ENCODE measurements at regions not wholly inside any gene's neighbourhood (a gene's known extent, or its start where the extent isn't known, plus 50 kb on each side); places are given as distances from the start of the nearest gene placed in this dataset.

DNA sequence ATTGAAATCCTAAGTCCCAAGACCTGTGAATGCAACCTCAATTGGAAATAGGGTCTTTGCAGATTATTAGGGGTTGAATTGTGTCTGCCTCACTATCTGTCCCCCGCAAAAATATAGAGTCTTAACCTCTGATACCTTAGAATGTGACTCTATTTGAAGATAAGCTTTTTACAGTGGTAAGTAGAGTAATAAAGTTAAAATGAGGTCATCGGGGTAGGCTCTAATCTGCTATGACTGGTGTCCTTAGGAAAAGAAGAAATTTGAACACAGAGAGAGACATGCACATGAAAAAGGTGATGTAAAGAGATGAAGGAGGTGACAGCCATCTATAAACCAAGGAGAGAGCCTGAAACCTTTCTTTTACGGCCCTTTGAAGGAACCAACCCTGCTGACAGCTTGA, 287.1 kb upstream of the ADRA1B start:
- H3K36me3 ChIP-seq: no peaks in the 10 kb centered on the region
- H3K27me3 ChIP-seq: no peaks in the 10 kb centered on the region
- H3K4me1 ChIP-seq: no peaks in the 10 kb centered on the region
- 69 to 83% methylated on average over 3 of the region's 3 CpGs for WGBS, 2 donors (ENCODE audit: low coverage in 1 of 2)
- H3K27ac ChIP-seq: no peak overlapping the region
- no peak for TF ChIP-seq POLR2A (IDR thresholded peaks at IDR 0.05)
- TF ChIP-seq POLR2AphosphoS5 (IDR thresholded peaks at IDR 0.05): no peak
- no peak for TF ChIP-seq CTCF (IDR thresholded peaks at IDR 0.05)
- TF ChIP-seq EP300 (IDR thresholded peaks at IDR 0.05): no peak
- no peak overlapping the region for H3K4me3 ChIP-seq
- no peak for ATAC-seq
- H3K9me3 ChIP-seq: no peaks in the 10 kb centered on the region

- Histone ChIP-seq H3K27me3 (no peaks in the 10 kb centered on the region), H3K27ac (no peak overlapping the region), H3K36me3 (no peaks in the 10 kb centered on the region), H3K4me3 (no peak overlapping the region), H3K4me1 (no peaks in the 10 kb centered on the region), H3K9me3 (no peaks in the 10 kb centered on the region)
- no peak for ATAC-seq
- 74 to 80% methylated on average over 2 of the region's 2 CpGs for WGBS, 2 donors (ENCODE audit: low coverage in 1 of 2)
- TF ChIP-seq CTCF (IDR thresholded peaks at IDR 0.05): no peak
- TF ChIP-seq POLR2A (IDR thresholded peaks at IDR 0.05): no peak
- no peak for TF ChIP-seq POLR2AphosphoS5 (IDR thresholded peaks at IDR 0.05)
- no peak for TF ChIP-seq EP300 (IDR thresholded peaks at IDR 0.05)
These were observed 285.7 kb upstream of the ADRA1B start for GRCh38 chr5:159630545-159630944.

DNA sequence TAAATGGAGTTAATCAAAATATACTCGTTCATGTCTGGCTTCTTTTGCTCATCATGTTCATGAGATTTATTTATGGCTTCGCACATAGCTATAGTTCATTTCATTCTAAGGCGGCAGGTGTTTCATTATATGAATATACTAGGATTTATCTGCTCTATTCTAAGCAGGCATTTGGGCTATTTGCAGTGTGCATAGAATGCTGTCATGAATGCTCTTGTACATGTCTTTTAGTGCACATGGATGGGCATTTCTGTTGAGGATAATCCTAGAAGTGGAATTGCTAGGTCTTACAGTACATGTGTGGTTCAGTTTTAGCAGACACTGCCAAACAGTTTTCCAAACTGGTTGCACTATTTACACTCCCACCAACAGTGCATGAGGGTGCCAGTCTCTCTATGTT, 285.3 kb upstream of the ADRA1B start:
- ATAC-seq: no peak
- no peaks in the 10 kb centered on the region for H3K9me3 ChIP-seq
- WGBS, 2 donors (ENCODE audit: low coverage in 1 of 2): 69 to 73% methylated on average over 3 of the region's 3 CpGs
- H3K4me3 ChIP-seq: no peak overlapping the region
- TF ChIP-seq CTCF (IDR thresholded peaks at IDR 0.05): no peak
- TF ChIP-seq POLR2A (IDR thresholded peaks at IDR 0.05): no peak
- no peak for TF ChIP-seq EP300 (IDR thresholded peaks at IDR 0.05)
- no peak for TF ChIP-seq POLR2AphosphoS5 (IDR thresholded peaks at IDR 0.05)
- no peaks in the 10 kb centered on the region for H3K27me3 ChIP-seq
- no peaks in the 10 kb centered on the region for H3K4me1 ChIP-seq
- no peaks in the 10 kb centered on the region for H3K36me3 ChIP-seq
- H3K27ac ChIP-seq: no peak overlapping the region

DNA sequence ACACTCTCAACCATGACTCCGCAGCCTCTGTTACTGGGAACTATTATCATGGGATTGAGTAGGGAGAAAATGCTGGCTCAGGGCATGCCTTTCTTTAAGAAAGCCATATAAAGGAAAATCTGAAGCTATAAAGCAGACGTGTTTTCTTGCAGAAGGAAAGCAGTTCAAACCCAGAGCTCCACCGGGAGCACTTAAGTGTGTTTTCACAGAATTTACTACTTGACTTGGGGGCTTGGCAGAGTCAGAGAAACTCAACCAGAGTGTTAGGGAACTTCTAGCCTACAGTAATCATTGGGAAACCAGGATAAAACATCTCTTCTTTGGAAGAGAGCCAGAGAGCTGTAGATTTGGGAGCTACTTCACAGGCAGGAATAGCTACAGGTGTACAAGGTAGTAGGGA, 283.4 kb upstream of the ADRA1B start:
- 54 to 60% methylated on average over 1 to 3 of the region's 3 CpGs for WGBS, 2 donors (ENCODE audit: low coverage in 1 of 2)
- no peak overlapping the region for H3K27ac ChIP-seq

GRCh38 chr5:159638481-159638880, 277.8 kb upstream of the ADRA1B start:
- TF ChIP-seq CTCF (IDR thresholded peaks at IDR 0.05): no peak
- no peak for TF ChIP-seq EP300 (IDR thresholded peaks at IDR 0.05)
- no peak for TF ChIP-seq POLR2A (IDR thresholded peaks at IDR 0.05)
- no peak for TF ChIP-seq POLR2AphosphoS5 (IDR thresholded peaks at IDR 0.05)
- no peaks in the 10 kb centered on the region for H3K4me1 ChIP-seq
- no peak overlapping the region for H3K4me3 ChIP-seq
- H3K27ac ChIP-seq: no peak overlapping the region
- no peaks in the 10 kb centered on the region for H3K27me3 ChIP-seq
- no peak for ATAC-seq
- H3K9me3 ChIP-seq: no peaks in the 10 kb centered on the region
- no peaks in the 10 kb centered on the region for H3K36me3 ChIP-seq

More for the DNA sequence above, 283.4 kb upstream of the ADRA1B start:
- H3K9me3 ChIP-seq: no peaks in the 10 kb centered on the region
- H3K4me3 ChIP-seq: no peak overlapping the region
- TF ChIP-seq POLR2AphosphoS5 (IDR thresholded peaks at IDR 0.05): no peak
- no peak for TF ChIP-seq EP300 (IDR thresholded peaks at IDR 0.05)
- no peak for TF ChIP-seq CTCF (IDR thresholded peaks at IDR 0.05)
- no peak for TF ChIP-seq POLR2A (IDR thresholded peaks at IDR 0.05)
- no peaks in the 10 kb centered on the region for H3K36me3 ChIP-seq
- no peaks in the 10 kb centered on the region for H3K4me1 ChIP-seq
- no peak for ATAC-seq
- no peaks in the 10 kb centered on the region for H3K27me3 ChIP-seq

Data from gastroesophageal sphincter (tissue), 4 donors.